Neural cell (in vitro differentiated cells): ENCODE measurements at regions not wholly inside any gene's neighbourhood (a gene's known extent, or its start where the extent isn't known, plus 50 kb on each side); places are given as distances from the start of the nearest gene placed in this dataset.

Experiments
- H2AFZ ChIP-seq: fragments of 200-600, 300-800 bp; sonication (generic), shearing (Covaris generic); 2 replicates; pipeline ENCODE4 v1.6.0; 2014; ENCODE audit warnings: low read depth, mild to moderate bottlenecking, antibody characterized with exemption, low read length, moderate library complexity
- H3F3A ChIP-seq: fragments of 200-600 bp; shearing (Covaris generic); 2 replicates; pipeline ENCODE4 v1.6.1; 2016; ENCODE audit warnings: mild to moderate bottlenecking, moderate library complexity, mixed read lengths, antibody characterized with exemption, low read length; ENCODE audit not compliant: insufficient read depth, poor library complexity, severe bottlenecking
- H3K27ac ChIP-seq: fragments of 200-600, 300-800 bp; sonication (generic), shearing (Covaris generic); 2 replicates; pipeline ENCODE4 v1.5.1; 2014; ENCODE audit warnings: mild to moderate bottlenecking, low read length, moderate library complexity
- H3K27me3 ChIP-seq: fragments of 300-800, 200-600 bp; sonication (generic), shearing (Covaris generic); 2 replicates; pipeline ENCODE4 v1.6.0; 2014; ENCODE audit warnings: mild to moderate bottlenecking, low read depth, low read length, moderate library complexity; ENCODE audit not compliant: insufficient read depth
- H3K36me3 ChIP-seq: fragments of 300-800, 200-600 bp; sonication (generic), shearing (Covaris generic); 2 replicates; pipeline ENCODE4 v1.5.1; 2014; ENCODE audit warnings: mild to moderate bottlenecking, antibody characterized with exemption, low read length, moderate library complexity; ENCODE audit not compliant: insufficient read depth
- H3K4me2 ChIP-seq: fragments of 300-800, 200-600 bp; sonication (generic), shearing (Covaris generic); 2 replicates; pipeline ENCODE4 v1.6.0; 2014; ENCODE audit warnings: mild to moderate bottlenecking, low read length
- H3K4me3 ChIP-seq: fragments of 300-800, 200-600 bp; sonication (generic), shearing (Covaris generic); 2 replicates; pipeline ENCODE4 v1.5.1; 2014; ENCODE audit warnings: mild to moderate bottlenecking, low read length, moderate library complexity
- H3K79me2 ChIP-seq: fragments of 200-600 bp; shearing (Covaris generic); replicated peaks from 2 replicates; pipeline ENCODE4 v1.6.0; 2014; ENCODE audit warnings: mild to moderate bottlenecking, low read length, moderate library complexity; ENCODE audit not compliant: insufficient read depth
- H3K9ac ChIP-seq: fragments of 300-800, 200-600 bp; sonication (generic), shearing (Covaris generic); 2 replicates; pipeline ENCODE4 v1.6.1; 2016; ENCODE audit warnings: mild to moderate bottlenecking, low read length, mixed read lengths
- H3K9me2 ChIP-seq: fragments of 200-600 bp; shearing (Covaris generic); 2 replicates; pipeline ENCODE4 v1.6.1; 2016; ENCODE audit warnings: mild to moderate bottlenecking, low read length, mixed read lengths; ENCODE audit not compliant: insufficient read depth
- H3K9me3 ChIP-seq: fragments of 200-600, 300-800 bp; sonication (generic), shearing (Covaris generic); 2 replicates; pipeline ENCODE4 v1.6.1; 2016; ENCODE audit warnings: mild to moderate bottlenecking, mixed run types, low read length, moderate library complexity, mixed read lengths
- H4K20me1 ChIP-seq: fragments of 200-600 bp; shearing (Covaris generic); 2 replicates; pipeline ENCODE4 v1.6.1; 2016; ENCODE audit warnings: mild to moderate bottlenecking, mixed run types; ENCODE audit not compliant: insufficient read depth
- EP300 ChIP-seq: fragments of 450-650 bp; conservative IDR thresholded peaks from 2 replicates; pipeline ENCODE4 v1.6.1; 2014; ENCODE audit warnings: antibody characterized with exemption, mild to moderate bottlenecking, moderate library complexity; ENCODE audit not compliant: poor library complexity, severe bottlenecking
- EZH2 ChIP-seq: fragments of 200-600, 300-800 bp; shearing (Covaris generic), sonication (generic); IDR thresholded peaks from 2 replicates; pipeline ENCODE4 v1.6.1; 2014; ENCODE audit warnings: antibody characterized with exemption, low read length, borderline replicate concordance, mild to moderate bottlenecking; ENCODE audit not compliant: insufficient read depth, poor library complexity, severe bottlenecking
- MXI1 ChIP-seq: fragments of 450-650 bp; conservative IDR thresholded peaks from 2 replicates; pipeline ENCODE4 v1.6.1; 2014; ENCODE audit warnings: antibody characterized with exemption, mild to moderate bottlenecking; ENCODE audit not compliant: poor library complexity, severe bottlenecking
- POLR2AphosphoS5 ChIP-seq: IDR thresholded peaks from 2 replicates; pipeline ENCODE4 v1.6.1; 2012
- RAD21 ChIP-seq: fragments of 450-650 bp; conservative IDR thresholded peaks from 2 replicates; pipeline ENCODE4 v1.6.1; 2014; ENCODE audit warnings: antibody characterized with exemption, mild to moderate bottlenecking, moderate library complexity
- SMC3 ChIP-seq: fragments of 450-650 bp; conservative IDR thresholded peaks from 2 replicates; pipeline ENCODE4 v1.6.1; 2014; ENCODE audit warnings: antibody characterized with exemption, mild to moderate bottlenecking, moderate library complexity; ENCODE audit not compliant: poor library complexity
- TAF1 ChIP-seq: IDR thresholded peaks from 2 replicates; pipeline ENCODE4 v1.6.1; 2012; ENCODE audit warnings: low read depth
- TF ChIP-seq, protein P1 (sequence below): IDR thresholded peaks from 2 replicates; pipeline ENCODE4 v1.6.1; 2012; ENCODE audit warnings: borderline replicate concordance
- TF ChIP-seq, protein P2 (sequence below): fragments of 450-650 bp; IDR thresholded peaks from 2 replicates; pipeline ENCODE4 v1.5.1; 2014; ENCODE audit warnings: antibody characterized with exemption, mild to moderate bottlenecking, moderate library complexity; ENCODE audit not compliant: poor library complexity, severe bottlenecking

DNA sequence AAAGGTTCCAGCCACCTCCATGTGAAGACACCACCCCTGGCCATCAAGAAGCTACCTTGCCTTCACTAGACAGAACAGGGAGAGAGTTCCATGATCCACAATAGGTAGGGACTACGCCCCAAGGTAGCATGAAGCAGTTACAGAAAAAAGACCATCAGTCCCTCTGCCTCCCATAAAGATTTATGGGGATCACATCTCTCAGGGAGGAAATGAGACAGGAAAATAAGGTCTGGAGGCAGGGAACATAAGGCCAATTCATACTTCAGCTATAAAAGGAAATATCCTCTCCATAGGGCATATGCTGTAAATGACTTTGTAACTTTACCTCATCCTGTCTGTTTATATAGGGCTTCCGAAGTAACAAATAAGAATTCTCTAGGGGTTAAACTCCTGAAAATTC lies 129.4 kb downstream of the OR2B2 start:
- TF ChIP-seq SMC3 (no peak), EZH2 (no peak), RAD21 (no peak), POLR2AphosphoS5 (no peak), TAF1 (no peak)
- TF ChIP-seq, protein P1, sequence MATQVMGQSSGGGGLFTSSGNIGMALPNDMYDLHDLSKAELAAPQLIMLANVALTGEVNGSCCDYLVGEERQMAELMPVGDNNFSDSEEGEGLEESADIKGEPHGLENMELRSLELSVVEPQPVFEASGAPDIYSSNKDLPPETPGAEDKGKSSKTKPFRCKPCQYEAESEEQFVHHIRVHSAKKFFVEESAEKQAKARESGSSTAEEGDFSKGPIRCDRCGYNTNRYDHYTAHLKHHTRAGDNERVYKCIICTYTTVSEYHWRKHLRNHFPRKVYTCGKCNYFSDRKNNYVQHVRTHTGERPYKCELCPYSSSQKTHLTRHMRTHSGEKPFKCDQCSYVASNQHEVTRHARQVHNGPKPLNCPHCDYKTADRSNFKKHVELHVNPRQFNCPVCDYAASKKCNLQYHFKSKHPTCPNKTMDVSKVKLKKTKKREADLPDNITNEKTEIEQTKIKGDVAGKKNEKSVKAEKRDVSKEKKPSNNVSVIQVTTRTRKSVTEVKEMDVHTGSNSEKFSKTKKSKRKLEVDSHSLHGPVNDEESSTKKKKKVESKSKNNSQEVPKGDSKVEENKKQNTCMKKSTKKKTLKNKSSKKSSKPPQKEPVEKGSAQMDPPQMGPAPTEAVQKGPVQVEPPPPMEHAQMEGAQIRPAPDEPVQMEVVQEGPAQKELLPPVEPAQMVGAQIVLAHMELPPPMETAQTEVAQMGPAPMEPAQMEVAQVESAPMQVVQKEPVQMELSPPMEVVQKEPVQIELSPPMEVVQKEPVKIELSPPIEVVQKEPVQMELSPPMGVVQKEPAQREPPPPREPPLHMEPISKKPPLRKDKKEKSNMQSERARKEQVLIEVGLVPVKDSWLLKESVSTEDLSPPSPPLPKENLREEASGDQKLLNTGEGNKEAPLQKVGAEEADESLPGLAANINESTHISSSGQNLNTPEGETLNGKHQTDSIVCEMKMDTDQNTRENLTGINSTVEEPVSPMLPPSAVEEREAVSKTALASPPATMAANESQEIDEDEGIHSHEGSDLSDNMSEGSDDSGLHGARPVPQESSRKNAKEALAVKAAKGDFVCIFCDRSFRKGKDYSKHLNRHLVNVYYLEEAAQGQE, result no peak
- Histone ChIP-seq H3K27ac (no peak overlapping the region), H3K79me2 (no peaks in the 10 kb centered on the region), H3K27me3 (no peaks in the 10 kb centered on the region), H3K4me2 (no peak overlapping the region), H4K20me1 (no peaks in the 10 kb centered on the region), H3K9me3 (no peaks in the 10 kb centered on the region), H3K9me2 (no peaks in the 10 kb centered on the region), H3K36me3 (no peaks in the 10 kb centered on the region), H2AFZ (no peak overlapping the region), H3K4me3 (no peak overlapping the region), H3F3A (no peaks in the 10 kb centered on the region), H3K9ac (no peak overlapping the region)

DNA sequence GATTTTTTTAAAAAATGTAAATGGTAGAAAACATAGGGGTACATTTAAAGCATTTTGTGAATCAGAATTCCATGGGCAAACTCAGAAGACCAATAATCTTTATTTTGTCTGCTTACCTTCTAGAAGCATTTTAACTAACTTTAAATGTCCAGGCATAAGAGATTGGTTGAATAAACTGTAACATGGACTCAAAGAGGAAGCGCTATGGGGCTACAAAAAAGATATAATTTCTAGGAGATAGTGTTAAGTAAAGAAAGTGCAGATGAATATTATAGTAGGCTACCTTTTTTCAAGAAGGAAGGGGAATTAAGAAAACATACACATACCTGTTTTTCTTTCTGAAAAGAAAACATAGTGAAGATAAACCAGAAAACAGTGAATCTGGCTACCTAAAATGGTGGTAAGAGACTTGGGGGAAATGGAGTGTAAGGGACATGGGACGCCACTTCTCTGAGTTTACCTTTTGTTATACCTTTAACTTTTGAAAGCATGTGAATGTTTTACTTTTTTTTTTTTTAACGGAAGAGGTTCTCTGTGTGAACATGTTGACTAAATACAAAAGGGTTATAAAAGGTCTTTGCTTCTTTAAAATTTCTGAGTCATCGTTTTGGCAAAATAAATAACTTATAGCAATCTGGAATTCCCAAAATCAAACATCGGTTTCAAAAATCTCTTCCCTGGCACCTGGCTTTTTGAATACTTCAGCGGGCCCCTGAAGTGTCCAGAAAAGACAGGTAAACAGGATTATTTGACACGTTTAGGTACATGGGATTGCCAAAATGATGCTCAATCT lies 133.4 kb downstream of the OR2B2 start:
- H3K27me3 ChIP-seq, result no peaks in the 10 kb centered on the region
- H4K20me1 ChIP-seq, result no peaks in the 10 kb centered on the region
- TF ChIP-seq EP300, result no peak
- TF ChIP-seq EZH2, result no peak
- no peak for TF ChIP-seq MXI1
- TF ChIP-seq TAF1, result no peak
- no peak for TF ChIP-seq POLR2AphosphoS5
- TF ChIP-seq, protein P2, sequence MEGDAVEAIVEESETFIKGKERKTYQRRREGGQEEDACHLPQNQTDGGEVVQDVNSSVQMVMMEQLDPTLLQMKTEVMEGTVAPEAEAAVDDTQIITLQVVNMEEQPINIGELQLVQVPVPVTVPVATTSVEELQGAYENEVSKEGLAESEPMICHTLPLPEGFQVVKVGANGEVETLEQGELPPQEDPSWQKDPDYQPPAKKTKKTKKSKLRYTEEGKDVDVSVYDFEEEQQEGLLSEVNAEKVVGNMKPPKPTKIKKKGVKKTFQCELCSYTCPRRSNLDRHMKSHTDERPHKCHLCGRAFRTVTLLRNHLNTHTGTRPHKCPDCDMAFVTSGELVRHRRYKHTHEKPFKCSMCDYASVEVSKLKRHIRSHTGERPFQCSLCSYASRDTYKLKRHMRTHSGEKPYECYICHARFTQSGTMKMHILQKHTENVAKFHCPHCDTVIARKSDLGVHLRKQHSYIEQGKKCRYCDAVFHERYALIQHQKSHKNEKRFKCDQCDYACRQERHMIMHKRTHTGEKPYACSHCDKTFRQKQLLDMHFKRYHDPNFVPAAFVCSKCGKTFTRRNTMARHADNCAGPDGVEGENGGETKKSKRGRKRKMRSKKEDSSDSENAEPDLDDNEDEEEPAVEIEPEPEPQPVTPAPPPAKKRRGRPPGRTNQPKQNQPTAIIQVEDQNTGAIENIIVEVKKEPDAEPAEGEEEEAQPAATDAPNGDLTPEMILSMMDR, result no peak
- no peaks in the 10 kb centered on the region for H3K9me3 ChIP-seq
- no peaks in the 10 kb centered on the region for H3K79me2 ChIP-seq
- no peak overlapping the region for H3K27ac ChIP-seq
- H3F3A ChIP-seq, result no peaks in the 10 kb centered on the region
- no peak overlapping the region for H2AFZ ChIP-seq
- H3K9ac ChIP-seq, result no peak overlapping the region
- no peak overlapping the region for H3K4me2 ChIP-seq
- no peaks in the 10 kb centered on the region for H3K9me2 ChIP-seq
- H3K36me3 ChIP-seq, result no peaks in the 10 kb centered on the region
- H3K4me3 ChIP-seq, result no peak overlapping the region
